SK-N-SH treated with all-trans-retinoic acid at 6 μM for 48 hours (cell line): ENCODE measurements at regions not wholly inside any gene's neighbourhood (a gene's known extent, or its start where the extent isn't known, plus 50 kb on each side); places are given as distances from the start of the nearest gene placed in this dataset.

Experiments used
- GLIS3 ChIP-seq: fragments of 250-450 bp; sonication (Bioruptor Pico); IDR thresholded peaks from 2 replicates; pipeline ENCODE4 v1.5.0; 2020; ENCODE audit warnings: mild to moderate bottlenecking, moderate library complexity
- OSR1 ChIP-seq: fragments of 250-450 bp; sonication (Bioruptor Pico); IDR thresholded peaks from 2 replicates; pipeline ENCODE4 v1.8.0; 2022; ENCODE audit warnings: moderate library complexity, mild to moderate bottlenecking, inconsistent platforms
- PATZ1 ChIP-seq: fragments of 250-450 bp; sonication (Bioruptor Pico); IDR thresholded peaks from 2 replicates; pipeline ENCODE4 v1.8.0; 2020; ENCODE audit warnings: mild to moderate bottlenecking, moderate library complexity, borderline replicate concordance
- RARB ChIP-seq: fragments of 250-450 bp; sonication (Bioruptor Pico); IDR thresholded peaks from 2 replicates; pipeline ENCODE4 v1.8.0; 2021; ENCODE audit warnings: mild to moderate bottlenecking, moderate library complexity
- SNAI2 ChIP-seq: fragments of 250-450 bp; sonication (Bioruptor Pico); IDR thresholded peaks from 2 replicates; pipeline ENCODE4 v1.5.0; 2020; ENCODE audit warnings: mild to moderate bottlenecking, moderate library complexity
- TOX ChIP-seq: fragments of 250-450 bp; sonication (Bioruptor Pico); IDR thresholded peaks from 2 replicates; pipeline ENCODE4 v1.8.0; 2021; ENCODE audit warnings: mild to moderate bottlenecking, moderate library complexity, borderline replicate concordance
- TSHZ2 ChIP-seq: fragments of 250-450 bp; sonication (Bioruptor Pico); IDR thresholded peaks from 2 replicates; pipeline ENCODE4 v1.5.0; 2020; ENCODE audit warnings: mild to moderate bottlenecking, moderate library complexity
- ZFP3 ChIP-seq: fragments of 250-450 bp; sonication (Bioruptor Pico); IDR thresholded peaks from 2 replicates; pipeline ENCODE4 v1.5.0; 2020; ENCODE audit warnings: mild to moderate bottlenecking, moderate library complexity
- ZFP30 ChIP-seq: fragments of 450-650 bp; formaldehyde crosslinking; IDR thresholded peaks from 2 replicates; pipeline ENCODE4 v1.5.0; 2022; ENCODE audit warnings: mild to moderate bottlenecking, moderate library complexity
- ZNF565 ChIP-seq: fragments of 450-650 bp; formaldehyde crosslinking; conservative IDR thresholded peaks from 2 replicates; pipeline ENCODE4 v1.5.0; 2020; ENCODE audit warnings: low read depth, mild to moderate bottlenecking, moderate library complexity

GRCh38 chr6:120857422-120857821, 476.9 kb downstream of the TBC1D32 start:
- no peak for TF ChIP-seq TSHZ2
- no peak for TF ChIP-seq OSR1 (CRISPR knock-in tag)
- TF ChIP-seq ZNF565 (CRISPR knock-in tag) = no peak
- TF ChIP-seq PATZ1 (CRISPR knock-in tag) = no peak
- no peak for TF ChIP-seq GLIS3
- no peak for TF ChIP-seq ZFP30 (CRISPR knock-in tag)
- TF ChIP-seq SNAI2 (CRISPR knock-in tag) = no peak
- TF ChIP-seq TOX (CRISPR knock-in tag) = no peak
- TF ChIP-seq RARB (CRISPR knock-in tag) = no peak
- TF ChIP-seq ZFP3 (CRISPR knock-in tag) = no peak
